ENCODE measurements at regions not wholly inside any gene's neighbourhood (a gene's known extent, or its start where the extent isn't known, plus 50 kb on each side); places are given as distances from the start of the nearest gene placed in this dataset.
"Not testable (repeated sequence)": the region's sequence is repeated elsewhere in the genome, so short reads cannot be mapped to it uniquely, and the experiment has no call there.

- H3K27me3 Mint-ChIP-seq: peaks cover 0 to 13% (median 5%) of the 10 kb centered on the region in 5 donors
- POLR2A ChIA-PET, DNase-seq: not testable (repeated sequence)
Observed at GRCh38 chr22:16730894-16731293, 94.3 kb downstream of the XKR3 start.

DNA sequence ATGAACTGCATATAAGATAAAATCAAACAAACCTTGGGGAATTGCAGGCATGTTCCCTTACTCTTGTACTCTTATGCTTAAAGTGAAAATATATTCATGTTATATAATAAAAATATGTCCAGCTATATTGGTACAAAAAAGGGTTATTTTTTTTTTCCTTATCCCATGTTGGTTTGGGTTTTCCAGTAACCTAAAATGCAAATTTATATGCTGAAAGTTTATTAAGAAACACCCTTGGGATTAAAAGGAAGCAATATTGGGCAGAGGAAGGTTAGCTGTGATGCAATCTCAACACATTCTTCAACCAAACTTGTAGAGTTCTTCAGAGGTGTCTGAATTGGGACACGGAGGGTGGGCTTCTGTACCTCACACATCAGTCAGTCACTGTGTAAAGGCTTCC, 97.7 kb downstream of the XKR3 start:
- Mint-ChIP-seq H3K27me3 (peaks cover 0 to 13% (median 7%) of the 10 kb centered on the region in 5 donors), H3K4me1 (peaks cover 0 to 10% (median 3%) of the 10 kb centered on the region in 4 donors)
- ATAC-seq, H3K9me3 Mint-ChIP-seq, POLR2A ChIA-PET, H3K4me3 Mint-ChIP-seq, H3K36me3 Mint-ChIP-seq, DNase-seq, H3K27ac Mint-ChIP-seq: not testable (repeated sequence)

More at GRCh38 chr22:16730894-16731293, 94.3 kb downstream of the XKR3 start:
- not testable (repeated sequence) for H3K4me1 Mint-ChIP-seq, ATAC-seq, H3K36me3 Mint-ChIP-seq, H3K9me3 Mint-ChIP-seq, H3K4me3 Mint-ChIP-seq, H3K27ac Mint-ChIP-seq

DNA sequence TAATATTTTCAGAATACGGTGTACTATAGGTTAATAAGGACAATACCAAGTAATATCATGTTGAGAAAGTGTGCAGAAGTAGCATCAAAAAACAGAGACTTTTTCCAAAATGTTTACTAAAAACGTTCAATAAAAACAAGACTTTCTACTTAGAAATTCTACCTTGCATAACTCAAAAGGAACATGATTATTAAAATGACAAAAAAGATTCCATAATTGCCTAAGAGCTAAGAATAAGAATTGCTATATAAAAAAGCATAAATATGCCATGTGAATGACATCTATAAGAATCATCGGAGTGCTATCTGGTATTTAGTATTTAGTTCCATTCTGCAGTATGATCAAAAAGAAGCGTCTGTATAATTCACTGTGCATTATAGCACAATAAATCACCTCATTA, 102.0 kb downstream of the XKR3 start:
- peaks cover 3 to 18% (median 8%) of the 10 kb centered on the region in 5 donors for H3K27me3 Mint-ChIP-seq
- H3K36me3 Mint-ChIP-seq, DNase-seq, H3K4me3 Mint-ChIP-seq, H3K27ac Mint-ChIP-seq, H3K9me3 Mint-ChIP-seq, POLR2A ChIA-PET, ATAC-seq: not testable (repeated sequence)
- peaks cover 0 to 10% (median 5%) of the 10 kb centered on the region in 4 donors for H3K4me1 Mint-ChIP-seq

- DNase-seq: not testable (repeated sequence)
Observed at GRCh38 chr22:16722564-16722963, 102.6 kb downstream of the XKR3 start.

GRCh38 chr22:16721961-16722360, 103.2 kb downstream of the XKR3 start:
- no peak for ATAC-seq

More at GRCh38 chr22:16722564-16722963, 102.6 kb downstream of the XKR3 start:
- H3K9me3 Mint-ChIP-seq, ATAC-seq, POLR2A ChIA-PET, H3K36me3 Mint-ChIP-seq, H3K4me3 Mint-ChIP-seq, H3K27ac Mint-ChIP-seq: not testable (repeated sequence)
- H3K4me1 Mint-ChIP-seq: peaks cover 0 to 10% (median 5%) of the 10 kb centered on the region in 4 donors
- H3K27me3 Mint-ChIP-seq: peaks cover 7 to 24% (median 10%) of the 10 kb centered on the region in 5 donors

DNA sequence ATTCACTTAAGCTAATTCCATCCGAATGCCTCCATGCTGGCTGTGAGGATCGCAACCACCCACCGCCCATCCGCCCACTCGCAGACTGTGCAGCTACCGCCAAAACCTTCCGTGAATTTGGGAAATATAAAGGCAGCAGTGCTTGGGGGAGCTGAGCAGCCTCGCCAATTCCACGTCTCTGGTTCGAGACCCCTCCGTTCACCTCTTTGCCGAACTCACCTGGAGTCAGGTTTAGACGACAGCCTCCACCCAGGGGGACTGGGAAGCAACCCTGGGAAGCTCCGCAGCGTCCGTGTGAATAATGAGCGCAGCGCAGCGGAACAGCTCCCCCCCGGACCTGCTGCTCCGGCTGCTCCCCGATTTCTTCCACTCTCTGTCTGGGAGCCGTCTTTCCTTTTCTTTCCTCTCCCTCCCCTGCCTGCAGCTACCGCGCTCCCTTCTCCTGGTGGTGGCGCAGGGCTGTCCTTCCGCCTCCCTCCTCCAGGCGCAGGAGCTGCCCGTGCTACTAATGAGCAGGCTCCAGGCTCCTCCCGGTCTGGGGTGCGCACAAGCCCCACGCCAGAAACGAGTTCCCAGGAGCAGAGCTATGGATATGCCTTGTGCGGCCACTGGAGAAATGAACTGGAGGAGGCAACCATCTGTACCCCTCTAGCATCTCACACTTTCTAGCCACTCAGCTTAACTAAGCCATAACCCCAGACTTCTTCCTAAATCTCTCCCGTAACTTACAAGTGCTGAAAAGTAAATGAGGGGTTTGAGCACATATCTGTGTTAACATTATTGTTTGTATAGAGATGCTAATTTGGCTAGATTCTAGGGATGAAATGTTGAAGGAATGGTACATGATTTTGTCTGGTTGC, 107.3 kb downstream of the XKR3 start:
- H3K9me3 Mint-ChIP-seq: peaks cover 0 to 12% (median 8%) of the 10 kb centered on the region in 9 donors
- no peak for DNase-seq
- H3K27me3 Mint-ChIP-seq: peaks cover 6 to 19% (median 11%) of the 10 kb centered on the region in 5 donors
- H3K36me3 Mint-ChIP-seq: peaks cover 0 to 10% (median 2%) of the 10 kb centered on the region in 3 donors
- peak overlapping the region in 1 of 10 donors; percentile 45 for H3K27ac Mint-ChIP-seq
- ATAC-seq: no peak
- no peak overlapping the region for H3K4me3 Mint-ChIP-seq
- H3K4me1 Mint-ChIP-seq: peaks cover 0 to 4% (median under 1%) of the 10 kb centered on the region in 4 donors
- POLR2A ChIA-PET: no interaction called here

More at GRCh38 chr22:16721961-16722360, 103.2 kb downstream of the XKR3 start:
- Mint-ChIP-seq H3K27me3 (peaks cover 7 to 25% (median 11%) of the 10 kb centered on the region in 5 donors), H3K9me3 (peaks cover 0 to 10% (median 2%) of the 10 kb centered on the region in 9 donors), H3K27ac (no peak overlapping the region), H3K36me3 (peaks cover 0 to 5% (median 2%) of the 10 kb centered on the region in 3 donors), H3K4me3 (no peak overlapping the region), H3K4me1 (peaks cover 0 to 10% (median 5%) of the 10 kb centered on the region in 4 donors)
- no peak for DNase-seq
- POLR2A ChIA-PET: no interaction called here

- Mint-ChIP-seq H3K27me3 (peaks cover 6 to 16% (median 11%) of the 10 kb centered on the region in 5 donors), H3K36me3 (peaks cover 2 to 15% (median 2%) of the 10 kb centered on the region in 3 donors), H3K9me3 (peaks cover 0 to 26% (median 8%) of the 10 kb centered on the region in 9 donors)
- ATAC-seq, H3K27ac Mint-ChIP-seq, H3K4me1 Mint-ChIP-seq, H3K4me3 Mint-ChIP-seq, DNase-seq, POLR2A ChIA-PET: not testable (repeated sequence)
Observed at GRCh38 chr22:16714568-16714967, 110.6 kb downstream of the XKR3 start.

- peaks cover 0 to 18% (median 0%) of the 10 kb centered on the region in 5 donors for H3K27me3 Mint-ChIP-seq
- H3K4me3 Mint-ChIP-seq, ATAC-seq, H3K36me3 Mint-ChIP-seq, H3K9me3 Mint-ChIP-seq, H3K27ac Mint-ChIP-seq, DNase-seq, POLR2A ChIA-PET, H3K4me1 Mint-ChIP-seq: not testable (repeated sequence)
Observed at GRCh38 chr22:16702318-16702870, 109.8 kb upstream of the CCT8L2 start.

- POLR2A ChIA-PET, H3K36me3 Mint-ChIP-seq, H3K4me3 Mint-ChIP-seq, H3K4me1 Mint-ChIP-seq, ATAC-seq, H3K27ac Mint-ChIP-seq, H3K9me3 Mint-ChIP-seq, DNase-seq: not testable (repeated sequence)
- peaks cover 0 to 18% (median 0%) of the 10 kb centered on the region in 5 donors for H3K27me3 Mint-ChIP-seq
Observed at GRCh38 chr22:16700390-16700789, 107.8 kb upstream of the CCT8L2 start.

- no peak for ATAC-seq
- H3K4me3 Mint-ChIP-seq: no peak overlapping the region
- H3K27me3 Mint-ChIP-seq: peaks cover 0 to 15% (median 0%) of the 10 kb centered on the region in 5 donors
- H3K9me3 Mint-ChIP-seq: no peaks in the 10 kb centered on the region
- POLR2A ChIA-PET: no interaction called here
- no peak for DNase-seq
- no peak overlapping the region for H3K27ac Mint-ChIP-seq
- H3K4me1 Mint-ChIP-seq: no peaks in the 10 kb centered on the region
- H3K36me3 Mint-ChIP-seq: no peaks in the 10 kb centered on the region
Observed at GRCh38 chr22:16699326-16699725, 106.7 kb upstream of the CCT8L2 start.

DNA sequence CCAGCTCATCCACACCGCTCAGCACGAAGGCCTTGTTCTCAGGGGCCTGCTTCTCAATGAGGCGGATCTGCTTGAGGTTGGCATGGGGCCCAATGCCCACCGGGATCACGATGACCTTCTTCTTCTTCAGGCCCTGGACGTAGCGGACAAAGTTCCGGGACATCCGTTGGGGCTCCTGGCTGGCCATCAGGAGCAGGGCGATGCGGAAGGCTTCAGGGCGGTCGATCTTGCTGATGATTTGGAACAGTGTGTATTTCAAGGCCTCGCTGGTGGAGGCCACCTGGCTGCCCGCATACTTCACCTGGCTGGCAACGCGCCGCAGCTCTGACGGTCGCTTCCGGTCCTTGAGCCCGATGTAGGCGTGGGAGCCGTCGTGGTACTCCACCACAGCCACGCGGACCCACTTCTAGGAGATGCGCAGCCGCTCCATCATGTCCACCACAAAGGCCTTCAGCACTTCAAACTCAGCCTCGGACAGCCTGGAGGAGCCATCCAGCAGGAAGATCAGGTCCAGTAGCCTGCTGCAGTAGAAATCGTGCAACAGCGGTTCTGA, 105.0 kb upstream of the CCT8L2 start:
- Mint-ChIP-seq H3K27ac (peak overlapping the region in 1 of 10 donors; percentile 12), H3K27me3 (peaks cover 0 to 11% (median 0%) of the 10 kb centered on the region in 5 donors)
- H3K4me3 Mint-ChIP-seq, H3K9me3 Mint-ChIP-seq, H3K4me1 Mint-ChIP-seq, H3K36me3 Mint-ChIP-seq, DNase-seq, ATAC-seq, POLR2A ChIA-PET: not testable (repeated sequence)

GRCh38 chr22:16696900-16697299, 104.3 kb upstream of the CCT8L2 start:
- ATAC-seq, H3K27ac Mint-ChIP-seq, DNase-seq, H3K4me1 Mint-ChIP-seq, POLR2A ChIA-PET, H3K4me3 Mint-ChIP-seq, H3K36me3 Mint-ChIP-seq, H3K9me3 Mint-ChIP-seq: not testable (repeated sequence)
- peaks cover 0 to 15% (median 4%) of the 10 kb centered on the region in 5 donors for H3K27me3 Mint-ChIP-seq

- H3K27ac Mint-ChIP-seq: no peak overlapping the region
- ATAC-seq (no peak), DNase-seq (no peak)
- peaks cover 0 to 18% (median 4%) of the 10 kb centered on the region in 5 donors for H3K27me3 Mint-ChIP-seq
- POLR2A ChIA-PET: no interaction called here
- H3K4me3 Mint-ChIP-seq: no peak overlapping the region
- no peaks in the 10 kb centered on the region for H3K36me3 Mint-ChIP-seq
- no peaks in the 10 kb centered on the region for H3K4me1 Mint-ChIP-seq
- H3K9me3 Mint-ChIP-seq: no peaks in the 10 kb centered on the region
Observed at GRCh38 chr22:16695261-16695660, 102.7 kb upstream of the CCT8L2 start.

All from naive thymus-derived CD8-positive, alpha-beta T cell (primary cell).